Spleen (tissue), 7 donors: ENCODE measurements at regions not wholly inside any gene's neighbourhood (a gene's known extent, or its start where the extent isn't known, plus 50 kb on each side); places are given as distances from the start of the nearest gene placed in this dataset.

ENCODE experiments used
- POLR2AphosphoS5 ChIP-seq, 3 donors: sonication (generic); formaldehyde crosslinking; IDR thresholded peaks; one replicate each; pipeline ENCODE4 v1.5.1; 2017; ENCODE audit warnings: antibody characterized with exemption in 3 of 3
- TF ChIP-seq, protein P1 (sequence below), 11 experiments: fragments of 200-600 bp in 7 of 11; fragments of 450-650 bp in 4 of 11; sonication (generic) in 4 of 11; IDR thresholded peaks in 8 of 11; conservative IDR thresholded peaks in 3 of 11; 1 replicate in 7 of 11; 2 replicates in 4 of 11; pipeline versions ENCODE4 v1.4.0 to v1.8.0; 2016 to 2021; ENCODE audit warnings: antibody characterized with exemption in 11 of 11, inconsistent platforms in 4 of 11, mild to moderate bottlenecking in 1 of 11
- donor health status: DM: no; HTN: no; CAD: no; lungs with moderate emphysema.
- donor health status: DM: no; HTN: no; CAD: no.
- donor health status: DM: no; HTN: no; CAD: no.

DNA sequence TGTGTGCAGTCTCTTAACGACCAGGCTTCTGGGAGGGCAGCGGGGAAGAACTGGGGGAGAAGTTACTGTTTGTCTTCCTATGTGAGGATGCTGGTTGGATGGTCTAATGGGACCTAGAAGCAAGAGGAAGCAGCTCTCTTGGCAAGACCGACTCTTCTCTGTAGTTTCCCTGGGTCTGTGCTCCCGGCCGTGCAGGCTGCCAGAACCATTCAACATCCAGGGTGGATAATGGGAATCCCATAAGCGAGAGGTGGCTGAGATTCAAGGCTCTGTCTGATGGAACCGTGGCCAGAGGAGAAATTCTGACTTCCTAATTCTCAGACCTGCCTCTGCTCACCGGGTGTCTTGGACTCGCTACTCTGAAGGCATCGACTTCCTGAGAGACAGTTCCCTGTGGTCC, 561.0 kb upstream of the TBX3 start:
- TF ChIP-seq, protein P1, sequence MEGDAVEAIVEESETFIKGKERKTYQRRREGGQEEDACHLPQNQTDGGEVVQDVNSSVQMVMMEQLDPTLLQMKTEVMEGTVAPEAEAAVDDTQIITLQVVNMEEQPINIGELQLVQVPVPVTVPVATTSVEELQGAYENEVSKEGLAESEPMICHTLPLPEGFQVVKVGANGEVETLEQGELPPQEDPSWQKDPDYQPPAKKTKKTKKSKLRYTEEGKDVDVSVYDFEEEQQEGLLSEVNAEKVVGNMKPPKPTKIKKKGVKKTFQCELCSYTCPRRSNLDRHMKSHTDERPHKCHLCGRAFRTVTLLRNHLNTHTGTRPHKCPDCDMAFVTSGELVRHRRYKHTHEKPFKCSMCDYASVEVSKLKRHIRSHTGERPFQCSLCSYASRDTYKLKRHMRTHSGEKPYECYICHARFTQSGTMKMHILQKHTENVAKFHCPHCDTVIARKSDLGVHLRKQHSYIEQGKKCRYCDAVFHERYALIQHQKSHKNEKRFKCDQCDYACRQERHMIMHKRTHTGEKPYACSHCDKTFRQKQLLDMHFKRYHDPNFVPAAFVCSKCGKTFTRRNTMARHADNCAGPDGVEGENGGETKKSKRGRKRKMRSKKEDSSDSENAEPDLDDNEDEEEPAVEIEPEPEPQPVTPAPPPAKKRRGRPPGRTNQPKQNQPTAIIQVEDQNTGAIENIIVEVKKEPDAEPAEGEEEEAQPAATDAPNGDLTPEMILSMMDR (IDR thresholded peaks at IDR 0.05 in 8 of 11, conservative IDR thresholded peaks at IDR 0.05 in 3 of 11): no peak
- no peak for TF ChIP-seq POLR2AphosphoS5 (IDR thresholded peaks at IDR 0.05)
